Endothelial cell of hepatic sinusoid (primary cell): ENCODE measurements at regions not wholly inside any gene's neighbourhood (a gene's known extent, or its start where the extent isn't known, plus 50 kb on each side); places are given as distances from the start of the nearest gene placed in this dataset.

Experiments used
- in situ Hi-C: cut with HindIII; loops from 2 replicates; pipeline ENCODE4 v1.10.0; 2017; ENCODE audit warnings: low sequenced_read_pairs

GRCh38 chr13:76527041-76527440, 359.2 kb downstream of the KCTD12 start:
- in situ Hi-C loops: no loop called here

- in situ Hi-C loops: no loop called here
These were observed 362.4 kb downstream of the KCTD12 start for GRCh38 chr13:76523740-76524340.

GRCh38 chr13:76522083-76522755, 364.0 kb downstream of the KCTD12 start:
- in situ Hi-C loops: no loop called here

GRCh38 chr13:76519685-76520084, 366.5 kb downstream of the KCTD12 start:
- in situ Hi-C loops: no loop called here

GRCh38 chr13:76516586-76516985, 369.6 kb downstream of the KCTD12 start:
- in situ Hi-C loops: no loop called here

GRCh38 chr13:76516013-76516412, 370.2 kb downstream of the KCTD12 start:
- in situ Hi-C loops: no loop called here

GRCh38 chr13:76512721-76513145, 373.5 kb downstream of the KCTD12 start:
- in situ Hi-C loops: no loop called here

- in situ Hi-C loops: no loop called here
These were observed 380.8 kb downstream of the KCTD12 start for GRCh38 chr13:76505437-76505836.

GRCh38 chr13:76503766-76504165, 382.4 kb downstream of the KCTD12 start:
- in situ Hi-C loops: no loop called here

GRCh38 chr13:76503291-76503690, 382.9 kb downstream of the KCTD12 start:
- in situ Hi-C loops: no loop called here

- in situ Hi-C loops: no loop called here
These were observed 385.3 kb downstream of the KCTD12 start for GRCh38 chr13:76500894-76501293.

GRCh38 chr13:76499891-76500290, 386.3 kb downstream of the KCTD12 start:
- in situ Hi-C loops: no loop called here

- in situ Hi-C loops: no loop called here
These were observed 396.9 kb downstream of the KCTD12 start for GRCh38 chr13:76489274-76489673.

- in situ Hi-C loops: no loop called here
These were observed 404.5 kb downstream of the KCTD12 start for GRCh38 chr13:76481738-76482137.

- in situ Hi-C loops: loop anchor here (25.0 kb wide), 1 partner anchor 588 kb away; no protein-coding TSS in a partner anchor
These were observed 411.2 kb downstream of the KCTD12 start for GRCh38 chr13:76474966-76475365.

- in situ Hi-C loops: loop anchor here (25.0 kb wide), 1 partner anchor 587 kb away; no protein-coding TSS in a partner anchor
These were observed 411.8 kb downstream of the KCTD12 start for GRCh38 chr13:76474356-76474755.

- in situ Hi-C loops: loop anchor here (25.0 kb wide), 1 partner anchor 586 kb away; no protein-coding TSS in a partner anchor
These were observed 412.6 kb downstream of the KCTD12 start for GRCh38 chr13:76473552-76474134.

GRCh38 chr13:76472916-76473315, 413.3 kb downstream of the KCTD12 start:
- in situ Hi-C loops: loop anchor here (25.0 kb wide), 1 partner anchor 586 kb away; no protein-coding TSS in a partner anchor

GRCh38 chr13:76471486-76471885, 414.7 kb downstream of the KCTD12 start:
- in situ Hi-C loops: loop anchor here (25.0 kb wide), 1 partner anchor 584 kb away; no protein-coding TSS in a partner anchor

- in situ Hi-C loops: loop anchor here (25.0 kb wide), 1 partner anchor 584 kb away; no protein-coding TSS in a partner anchor
These were observed 415.2 kb downstream of the KCTD12 start for GRCh38 chr13:76470991-76471390.

GRCh38 chr13:76466043-76466442, 420.2 kb downstream of the KCTD12 start:
- in situ Hi-C loops: loop anchor here (25.0 kb wide), 1 partner anchor 579 kb away; no protein-coding TSS in a partner anchor

- in situ Hi-C loops: loop anchor here (25.0 kb wide), 1 partner anchor 576 kb away; no protein-coding TSS in a partner anchor
These were observed 422.9 kb downstream of the KCTD12 start for GRCh38 chr13:76463314-76463713.
